NCI-H146 (cell line): ENCODE measurements at regions not wholly inside any gene's neighbourhood (a gene's known extent, or its start where the extent isn't known, plus 50 kb on each side); places are given as distances from the start of the nearest gene placed in this dataset.

Experiments used
- DNase-seq: peaks from one replicate; lab custom pipeline; 2025; lab: John Stamatoyannopoulos, UW

- no peak for DNase-seq
Measured at GRCh38 chr20:22791396-22791795, 207.0 kb upstream of the FOXA2 start.

- no peak for DNase-seq
Measured at GRCh38 chr20:22791877-22792525, 207.6 kb upstream of the FOXA2 start.

DNA sequence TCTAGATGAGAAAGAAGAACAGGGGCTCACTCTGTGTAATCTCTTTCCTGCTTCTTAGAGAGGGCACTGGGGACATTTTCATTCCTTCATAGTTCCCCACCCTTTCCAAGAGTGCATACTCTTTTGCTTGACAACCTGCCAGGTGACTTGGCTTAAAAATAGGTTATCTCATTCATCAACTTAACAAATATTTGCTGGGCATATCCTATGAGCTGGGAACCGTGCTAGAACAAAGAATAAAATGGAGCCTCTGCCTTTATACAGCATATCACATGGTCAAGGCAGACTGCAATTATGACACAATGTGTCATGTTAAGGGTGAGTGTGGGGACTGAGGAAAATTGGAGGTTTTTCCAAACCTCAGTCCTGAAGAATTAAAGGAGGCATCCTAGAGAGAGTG, 209.8 kb upstream of the FOXA2 start:
- DNase-seq = no peak

DNA sequence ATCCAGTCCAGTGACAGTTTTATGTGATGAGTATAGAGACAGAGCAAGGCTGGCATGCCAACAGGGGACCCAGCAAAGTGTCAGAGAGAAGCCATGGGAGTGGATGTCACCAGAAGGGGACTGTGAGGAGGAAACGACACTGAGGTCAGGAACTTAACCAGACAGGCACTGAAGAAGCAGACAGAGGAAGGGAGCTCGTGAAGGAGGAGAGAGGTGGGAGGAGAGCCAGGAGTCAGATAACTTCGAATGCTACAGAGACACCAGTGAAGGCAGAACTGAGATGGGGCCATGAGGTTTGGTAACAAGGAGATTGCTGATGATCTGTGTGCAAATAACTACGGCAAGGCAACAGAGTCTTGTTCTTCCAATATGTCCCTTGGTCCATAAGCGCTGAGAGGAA, 211.1 kb upstream of the FOXA2 start:
- no peak for DNase-seq

- no peak for DNase-seq
Measured at GRCh38 chr20:22795871-22796270, 211.5 kb upstream of the FOXA2 start.

DNA sequence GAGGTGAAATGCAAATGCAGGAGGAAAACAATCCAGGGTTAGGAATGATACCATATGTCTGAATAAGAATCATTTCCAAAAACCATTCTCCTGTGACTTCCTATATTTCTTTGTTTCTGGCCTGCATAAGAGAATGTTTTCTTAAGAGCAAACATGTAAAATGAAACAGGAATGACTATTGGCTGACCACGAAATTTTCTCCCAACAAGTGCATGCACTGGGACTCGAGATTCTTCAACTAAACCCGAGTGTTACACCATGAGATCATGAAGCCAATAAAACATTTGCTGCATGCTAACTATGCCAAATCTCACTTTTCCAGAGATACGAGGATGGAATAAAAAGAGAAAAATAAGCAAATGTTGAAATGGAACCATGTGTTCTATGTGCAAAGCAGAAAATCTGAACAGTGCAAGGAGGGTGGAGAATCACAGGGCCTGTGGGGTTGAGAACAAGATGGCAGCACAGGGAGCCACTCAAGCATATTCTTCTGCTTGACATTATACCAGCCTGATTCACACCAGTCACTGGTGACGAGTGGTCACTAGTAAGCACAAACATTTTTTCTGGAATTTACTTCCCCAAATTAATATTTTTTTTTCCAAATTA, 212.2 kb upstream of the FOXA2 start:
- DNase-seq = no peak

DNA sequence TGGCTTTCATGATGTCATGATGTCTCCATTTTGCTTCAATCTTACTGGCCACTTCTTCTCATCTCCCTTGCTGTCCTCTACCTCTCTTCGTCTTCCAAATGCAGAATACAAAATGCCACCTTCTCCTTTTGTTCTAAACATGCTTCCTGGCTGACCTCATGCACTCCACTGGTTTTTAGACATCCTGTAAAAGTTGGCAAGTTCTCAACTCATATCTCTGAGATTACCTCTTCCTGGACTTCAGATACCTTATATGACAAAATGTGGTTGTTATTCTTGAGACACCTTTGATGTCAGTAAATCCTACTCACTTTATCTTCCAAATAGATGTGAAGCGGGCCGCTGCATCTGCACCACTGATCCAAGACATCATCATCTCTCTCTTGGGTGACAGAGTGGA, 212.7 kb upstream of the FOXA2 start:
- DNase-seq = no peak

DNA sequence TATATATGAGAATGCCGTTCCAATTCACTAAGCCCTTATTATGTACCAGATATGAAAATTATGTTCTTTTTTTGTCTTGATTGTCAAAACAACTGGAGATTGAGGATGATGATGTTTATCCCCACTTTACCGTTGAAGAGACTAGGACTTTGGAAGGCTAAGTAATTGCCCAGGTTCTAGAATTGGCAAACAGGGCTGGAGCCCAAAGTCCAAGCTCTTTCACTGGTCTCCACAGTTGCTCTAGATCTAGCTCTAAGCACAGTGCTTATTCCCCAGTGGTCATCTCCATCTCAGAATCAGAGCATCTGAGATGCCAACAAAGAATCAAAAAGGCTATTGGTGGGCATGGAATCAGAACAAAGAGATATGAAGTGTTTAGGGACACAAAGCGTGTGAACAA, 215.3 kb upstream of the FOXA2 start:
- no peak for DNase-seq

DNA sequence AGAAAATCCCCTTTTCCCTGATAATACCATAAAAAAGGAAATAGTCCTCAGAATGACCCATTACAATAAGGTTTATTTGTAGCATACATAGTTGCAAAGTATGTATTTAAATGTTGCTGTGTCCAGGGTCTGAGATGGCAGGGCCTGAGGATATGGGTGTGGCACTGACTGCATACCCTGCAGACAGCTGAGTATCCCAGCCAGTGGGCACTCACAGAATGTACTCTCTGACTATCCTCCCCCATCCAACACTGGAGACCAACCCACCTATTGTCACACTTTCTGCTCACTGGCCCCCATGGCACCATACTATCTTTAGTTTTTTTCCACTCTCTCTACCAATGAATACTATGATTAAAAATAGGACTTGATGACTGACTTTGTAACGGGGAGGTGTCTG, 215.8 kb upstream of the FOXA2 start:
- DNase-seq = no peak

GRCh38 chr20:22801528-22801927, 217.2 kb upstream of the FOXA2 start:
- no peak for DNase-seq

DNA sequence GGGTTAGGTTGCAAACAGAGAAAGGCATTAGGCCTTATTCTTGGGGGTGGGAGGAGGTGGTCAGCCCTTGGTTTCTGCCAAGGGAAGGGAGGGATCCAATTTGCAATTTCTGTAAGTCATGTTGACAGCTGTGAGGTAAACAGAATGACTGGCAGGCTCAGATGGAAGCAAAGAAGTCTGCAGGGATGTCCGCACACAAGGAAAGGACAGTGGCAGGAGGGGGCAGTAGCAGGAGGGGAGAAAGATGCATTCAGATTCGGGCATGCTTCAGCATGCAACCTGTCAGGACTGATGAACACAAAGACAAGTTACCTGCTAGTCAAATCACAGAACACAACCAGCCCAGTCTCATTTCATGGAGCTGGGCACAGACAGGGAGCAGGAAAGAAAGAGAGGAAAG, 217.9 kb upstream of the FOXA2 start:
- DNase-seq = no peak

GRCh38 chr20:22805219-22805618, 220.8 kb upstream of the FOXA2 start:
- no peak for DNase-seq

GRCh38 chr20:22805996-22806395, 221.6 kb upstream of the FOXA2 start:
- no peak for DNase-seq

- DNase-seq = no peak
Measured at GRCh38 chr20:22807045-22807444, 222.7 kb upstream of the FOXA2 start.

- no peak for DNase-seq
Measured at GRCh38 chr20:22807646-22808244, 223.4 kb upstream of the FOXA2 start.

DNA sequence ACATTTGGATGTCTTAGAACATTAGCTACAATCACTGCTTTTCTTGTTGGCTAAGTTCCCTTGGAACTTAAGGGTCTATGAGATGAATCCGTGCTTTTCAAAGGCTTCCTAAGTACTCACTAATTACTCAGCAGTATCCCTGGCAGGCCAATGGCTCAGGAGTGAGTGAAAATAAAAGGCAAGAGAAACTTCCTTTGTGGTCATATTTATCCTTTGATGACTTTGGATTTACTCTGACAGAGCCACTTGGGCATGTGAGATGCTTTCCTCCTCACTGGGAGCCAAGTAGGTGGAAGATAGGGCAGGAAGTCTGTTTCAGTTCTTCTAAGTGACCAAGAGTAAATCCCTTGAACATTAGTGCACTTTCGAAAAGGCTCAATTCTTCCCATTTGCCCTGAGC, 224.3 kb upstream of the FOXA2 start:
- DNase-seq = no peak

- no peak for DNase-seq
Measured at GRCh38 chr20:22810030-22810429, 225.1 kb upstream of the SSTR4 start.

DNA sequence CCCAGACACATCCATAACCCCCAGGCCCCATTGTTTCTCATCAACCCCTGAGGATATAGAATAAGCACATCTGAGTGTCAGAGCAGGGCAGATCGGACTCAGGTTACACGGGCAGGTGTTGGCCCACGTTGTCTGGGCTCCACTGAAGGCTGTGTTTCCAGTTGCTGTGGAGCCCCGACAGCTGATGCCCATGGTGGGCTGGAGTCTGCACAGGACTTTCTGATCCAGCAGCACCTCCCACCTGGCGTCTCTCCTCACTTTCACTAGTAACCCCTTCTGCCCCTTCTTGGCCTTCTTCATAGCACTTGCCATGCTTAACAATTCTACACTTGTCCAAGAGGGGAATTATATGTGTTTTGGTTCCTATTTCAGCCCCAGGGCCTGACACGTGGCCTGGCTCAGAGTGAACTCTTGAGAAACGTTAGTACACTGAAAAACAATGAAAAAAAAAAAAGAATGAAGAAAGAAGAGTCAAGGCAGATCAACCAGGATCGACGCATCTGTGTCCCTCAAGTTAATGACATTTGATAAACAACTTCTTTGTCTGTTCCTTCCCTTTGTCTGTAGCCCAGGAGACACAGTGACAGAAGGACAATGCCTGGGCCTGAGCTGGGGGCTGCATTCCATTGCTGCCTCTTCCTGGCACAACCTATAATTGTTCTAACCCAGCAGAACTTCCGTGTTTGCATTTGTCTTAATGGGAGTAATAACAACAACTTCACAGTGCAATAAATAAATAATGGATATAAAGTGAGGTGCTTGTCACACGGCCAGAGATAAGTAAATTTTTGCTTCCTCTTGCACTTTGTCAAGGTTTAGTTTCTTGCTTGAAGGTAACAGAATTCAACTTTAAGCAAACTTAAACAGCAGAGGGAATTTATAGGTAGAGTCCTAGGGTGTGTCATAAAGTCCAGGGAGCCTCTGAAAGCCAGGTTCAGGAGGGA, 224.2 kb upstream of the SSTR4 start:
- DNase-seq = no peak

- no peak for DNase-seq
Measured at GRCh38 chr20:22814471-22815205, 220.5 kb upstream of the SSTR4 start.

DNA sequence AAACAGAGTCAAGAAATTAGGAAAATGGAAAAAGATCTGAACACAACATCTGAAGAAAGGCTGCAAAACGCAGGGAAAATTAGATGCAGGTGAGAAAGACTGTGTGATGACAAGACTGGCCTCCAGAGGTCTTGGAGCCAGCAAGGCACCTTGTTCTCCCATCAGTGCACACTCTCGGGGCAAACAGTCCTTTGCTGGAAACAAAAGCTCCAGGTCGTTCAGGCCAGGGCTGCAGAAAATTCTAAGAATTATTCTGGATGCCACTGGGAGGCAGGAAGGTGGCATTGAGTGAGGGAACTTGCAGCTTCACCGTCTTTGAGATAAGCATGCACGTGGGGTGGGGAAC, 219.9 kb upstream of the SSTR4 start:
- DNase-seq = no peak

GRCh38 chr20:22815603-22816315, 219.4 kb upstream of the SSTR4 start:
- DNase-seq = no peak
